DOHH2 (cell line): ENCODE measurements at regions not wholly inside any gene's neighbourhood (a gene's known extent, or its start where the extent isn't known, plus 50 kb on each side); places are given as distances from the start of the nearest gene placed in this dataset.

Source experiments
- H3F3A ChIP-seq: fragments of 200-600 bp; sonication (generic), shearing (Covaris generic); 2 replicates; pipeline ENCODE4 v1.6.0; 2016; ENCODE audit warnings: antibody characterized with exemption, mild to moderate bottlenecking; ENCODE audit not compliant: control insufficient read depth, insufficient read depth
- H3K27ac ChIP-seq: fragments of 200-600 bp; sonication (generic); 2 replicates; pipeline ENCODE4 v1.5.1; 2014; ENCODE audit warnings: low read depth, mild to moderate bottlenecking, low read length, moderate library complexity
- H3K27me3 ChIP-seq: fragments of 200-600 bp; sonication (generic); 2 replicates; pipeline ENCODE4 v1.6.1; 2014; ENCODE audit warnings: mild to moderate bottlenecking, low read length, mixed read lengths; ENCODE audit not compliant: control insufficient read depth
- H3K36me3 ChIP-seq: fragments of 200-600 bp; sonication (generic); 2 replicates; pipeline ENCODE4 v1.6.1; 2014; ENCODE audit warnings: mild to moderate bottlenecking, low read length, moderate library complexity, mixed read lengths; ENCODE audit not compliant: control insufficient read depth
- H3K4me1 ChIP-seq: fragments of 200-600 bp; sonication (generic); 2 replicates; pipeline ENCODE4 v1.6.1; 2014; ENCODE audit warnings: mild to moderate bottlenecking, low read length, mixed read lengths; ENCODE audit not compliant: control insufficient read depth
- H3K4me2 ChIP-seq: fragments of 200-600 bp; sonication (generic); 2 replicates; pipeline ENCODE4 v1.6.0; 2014; ENCODE audit warnings: mild to moderate bottlenecking, low read length, moderate library complexity
- H3K4me3 ChIP-seq: fragments of 200-600 bp; sonication (generic); 2 replicates; pipeline ENCODE4 v1.5.1; 2014; ENCODE audit warnings: mild to moderate bottlenecking, low read length, mixed read lengths
- H3K79me2 ChIP-seq: fragments of 200-600 bp; sonication (generic); 2 replicates; pipeline ENCODE4 v1.6.1; 2014; ENCODE audit warnings: mild to moderate bottlenecking, low read length, mixed read lengths; ENCODE audit not compliant: control insufficient read depth
- H3K9me2 ChIP-seq: fragments of 200-600 bp; sonication (generic); replicated peaks from 2 replicates; pipeline ENCODE4 v1.6.1; 2014; ENCODE audit warnings: mild to moderate bottlenecking, low read length, mixed read lengths; ENCODE audit not compliant: control insufficient read depth
- H3K9me3 ChIP-seq: fragments of 200-600 bp; sonication (generic); 2 replicates; pipeline ENCODE4 v1.6.1; 2014; ENCODE audit warnings: antibody characterized with exemption, low read length, mixed read lengths; ENCODE audit not compliant: control insufficient read depth, insufficient read depth
- H4K20me1 ChIP-seq: fragments of 200-600 bp; sonication (generic); 2 replicates; pipeline ENCODE4 v1.6.0; 2014; ENCODE audit warnings: low read depth, mild to moderate bottlenecking, antibody characterized with exemption, low read length, moderate library complexity; ENCODE audit not compliant: control insufficient read depth, insufficient read depth
- CTCF ChIP-seq: fragments of 200-600 bp; sonication (generic); IDR thresholded peaks from one replicate; pipeline ENCODE4 v1.5.1; 2014; ENCODE audit warnings: antibody characterized with exemption, mild to moderate bottlenecking, low read depth, low read length; ENCODE audit not compliant: poor library complexity, severe bottlenecking
- EZH2phosphoT487 ChIP-seq: fragments of 200-600 bp; sonication (generic); IDR thresholded peaks from 2 replicates; pipeline ENCODE4 v1.6.1; 2017; ENCODE audit warnings: borderline replicate concordance, mild to moderate bottlenecking, antibody characterized with exemption, low read length, moderate library complexity, mixed read lengths

GRCh38 chr18:76081536-76081935, 413.5 kb downstream of the ZNF516 start:
- Histone ChIP-seq H3K4me1 (no peaks in the 10 kb centered on the region), H3K4me3 (no peak overlapping the region), H3F3A (no peaks in the 10 kb centered on the region), H3K9me2 (no peaks in the 10 kb centered on the region), H3K36me3 (no peaks in the 10 kb centered on the region), H3K4me2 (no peak overlapping the region), H4K20me1 (no peaks in the 10 kb centered on the region), H3K79me2 (no peaks in the 10 kb centered on the region), H3K27ac (no peak overlapping the region), H3K9me3 (no peaks in the 10 kb centered on the region), H3K27me3 (no peaks in the 10 kb centered on the region)
- TF ChIP-seq EZH2phosphoT487 (no peak), CTCF (no peak)

GRCh38 chr18:76080430-76080829, 414.6 kb downstream of the ZNF516 start:
- no peaks in the 10 kb centered on the region for H3K9me2 ChIP-seq
- H3K9me3 ChIP-seq: no peaks in the 10 kb centered on the region
- no peak overlapping the region for H3K4me3 ChIP-seq
- H3K79me2 ChIP-seq: no peaks in the 10 kb centered on the region
- TF ChIP-seq CTCF (no peak), EZH2phosphoT487 (no peak)
- no peaks in the 10 kb centered on the region for H3F3A ChIP-seq
- no peak overlapping the region for H3K27ac ChIP-seq
- no peaks in the 10 kb centered on the region for H4K20me1 ChIP-seq
- no peak overlapping the region for H3K4me2 ChIP-seq
- no peaks in the 10 kb centered on the region for H3K27me3 ChIP-seq
- H3K36me3 ChIP-seq: no peaks in the 10 kb centered on the region
- no peaks in the 10 kb centered on the region for H3K4me1 ChIP-seq

GRCh38 chr18:76075777-76076176, 419.3 kb downstream of the ZNF516 start:
- Histone ChIP-seq H4K20me1 (no peaks in the 10 kb centered on the region), H3K27ac (no peak overlapping the region)
- TF ChIP-seq CTCF (no peak), EZH2phosphoT487 (no peak)

GRCh38 chr18:76064998-76065397, 430.0 kb downstream of the ZNF516 start:
- Histone ChIP-seq H4K20me1 (no peaks in the 10 kb centered on the region), H3K4me1 (no peaks in the 10 kb centered on the region), H3K4me2 (no peak overlapping the region), H3K27me3 (no peaks in the 10 kb centered on the region), H3K9me2 (no peaks in the 10 kb centered on the region), H3K9me3 (no peaks in the 10 kb centered on the region), H3K79me2 (no peaks in the 10 kb centered on the region), H3F3A (no peaks in the 10 kb centered on the region), H3K27ac (no peak overlapping the region), H3K36me3 (no peaks in the 10 kb centered on the region), H3K4me3 (no peak overlapping the region)
- TF ChIP-seq EZH2phosphoT487 (no peak), CTCF (no peak)

More at GRCh38 chr18:76075777-76076176, 419.3 kb downstream of the ZNF516 start:
- H3F3A ChIP-seq: no peaks in the 10 kb centered on the region
- H3K4me3 ChIP-seq: no peak overlapping the region
- H3K4me1 ChIP-seq: no peaks in the 10 kb centered on the region
- no peak overlapping the region for H3K4me2 ChIP-seq
- H3K79me2 ChIP-seq: no peaks in the 10 kb centered on the region
- no peaks in the 10 kb centered on the region for H3K9me3 ChIP-seq
- H3K9me2 ChIP-seq: no peaks in the 10 kb centered on the region
- H3K27me3 ChIP-seq: no peaks in the 10 kb centered on the region
- no peaks in the 10 kb centered on the region for H3K36me3 ChIP-seq
